GM11168 (cell line): ENCODE measurements at regions not wholly inside any gene's neighbourhood (a gene's known extent, or its start where the extent isn't known, plus 50 kb on each side); places are given as distances from the start of the nearest gene placed in this dataset.
"Not testable (repeated sequence)": the region's sequence is repeated elsewhere in the genome, so short reads cannot be mapped to it uniquely, and the experiment has no call there.

Experiments used
- in situ Hi-C: fragments of 300-500 bp; cut with MboI; formaldehyde crosslinking; loops from one replicate; pipeline ENCODE4 v1.12.0; 2022; ENCODE audit warnings: low sequenced_read_pairs; ENCODE audit not compliant: unreplicated experiment

DNA sequence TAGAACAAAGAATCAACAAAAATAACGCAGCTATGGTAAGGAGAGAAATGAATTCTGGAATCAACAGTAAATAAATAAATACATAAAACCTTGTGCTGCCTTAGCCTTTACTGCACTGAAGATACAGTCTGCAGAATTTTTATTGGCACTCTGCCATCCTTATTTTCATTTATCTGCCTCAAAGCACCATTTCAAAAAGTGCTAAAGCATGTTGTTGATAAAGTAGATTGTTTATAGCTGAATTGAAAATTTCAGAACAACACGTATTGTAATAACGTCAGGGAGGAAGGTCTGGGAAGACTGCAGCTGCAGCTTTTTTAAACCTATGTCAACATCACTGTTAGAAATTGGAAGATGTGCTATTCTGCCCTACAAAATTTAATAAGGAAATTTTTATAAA, 787.2 kb downstream of the PLCL1 start:
- in situ Hi-C loops = no loop called here

DNA sequence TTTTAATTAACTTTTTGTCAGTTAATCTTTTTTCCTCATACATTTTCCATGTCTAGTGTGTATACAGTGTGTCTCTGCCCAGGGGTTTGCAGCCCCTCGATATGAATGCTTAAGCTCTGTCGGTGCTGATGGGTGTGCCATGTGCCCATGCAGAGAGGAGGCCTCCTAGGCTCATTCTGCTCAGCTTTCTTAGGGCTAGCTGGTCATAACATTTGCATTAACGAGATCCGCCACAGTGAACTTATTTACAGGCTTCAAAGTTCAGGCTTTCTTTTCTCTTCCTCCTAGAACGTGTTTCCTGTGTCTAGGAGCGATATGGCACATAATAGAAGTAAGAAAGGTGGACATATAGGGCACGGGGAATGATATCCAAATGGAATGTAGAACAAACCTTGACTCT, 783.3 kb downstream of the PLCL1 start:
- in situ Hi-C loops = no loop called here

DNA sequence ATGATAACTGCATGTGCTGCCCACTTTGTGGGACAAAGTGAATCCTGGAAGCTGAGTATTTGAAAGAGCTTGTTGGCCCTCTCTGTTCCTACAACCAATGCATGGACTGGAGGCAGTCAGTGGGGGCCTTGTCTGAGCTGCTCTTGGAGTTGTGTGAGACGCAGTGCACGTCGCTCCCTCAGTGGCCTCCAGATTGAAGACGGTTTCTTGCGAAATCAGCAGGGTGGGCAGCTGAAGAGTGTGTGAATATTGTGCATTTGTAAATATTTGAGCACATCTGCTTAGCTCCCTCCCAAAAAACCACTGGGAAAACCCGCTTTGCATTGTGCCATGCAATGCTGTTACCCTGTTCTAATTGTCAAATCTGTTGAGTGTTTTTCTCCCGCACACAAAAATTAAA, 782.8 kb downstream of the PLCL1 start:
- in situ Hi-C loops = no loop called here

DNA sequence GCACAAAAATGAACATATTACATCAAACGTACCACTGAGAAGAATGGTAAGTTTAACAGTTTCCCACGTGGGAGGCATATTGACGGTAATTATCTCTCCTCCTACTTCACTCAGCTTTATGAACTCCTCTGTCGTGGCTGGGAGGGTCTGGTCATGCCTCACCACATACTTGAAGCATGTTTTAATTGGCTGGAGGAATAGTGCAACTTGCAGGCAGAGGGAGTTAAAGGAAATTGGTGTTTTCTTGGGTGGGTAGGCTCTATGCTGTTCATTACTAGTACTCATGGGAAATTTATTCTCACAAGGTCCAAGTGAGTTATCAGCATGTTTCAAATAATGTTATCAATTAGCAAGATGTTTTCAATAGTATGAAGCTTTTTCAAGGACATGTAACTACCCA, 767.0 kb downstream of the PLCL1 start:
- in situ Hi-C loops = no loop called here

DNA sequence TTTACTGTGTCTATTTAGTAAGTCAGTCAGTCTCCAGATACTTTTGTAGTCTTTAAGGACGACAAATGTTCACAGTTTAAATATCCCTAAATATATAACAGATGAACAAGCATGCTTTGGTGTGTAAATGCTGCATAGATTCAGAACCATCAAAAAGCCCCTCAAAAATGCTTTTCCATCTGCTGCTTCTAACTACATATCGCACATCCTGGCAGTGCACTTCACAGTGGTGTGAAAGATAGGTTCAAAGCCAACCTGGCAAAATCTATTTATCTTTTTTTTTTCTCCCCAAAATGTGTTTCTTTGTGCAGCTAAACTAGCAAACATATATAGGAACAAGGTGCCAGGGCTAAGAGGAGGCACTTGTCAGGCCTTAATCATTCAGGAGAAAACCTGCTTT, 753.8 kb downstream of the PLCL1 start:
- in situ Hi-C loops = no loop called here

DNA sequence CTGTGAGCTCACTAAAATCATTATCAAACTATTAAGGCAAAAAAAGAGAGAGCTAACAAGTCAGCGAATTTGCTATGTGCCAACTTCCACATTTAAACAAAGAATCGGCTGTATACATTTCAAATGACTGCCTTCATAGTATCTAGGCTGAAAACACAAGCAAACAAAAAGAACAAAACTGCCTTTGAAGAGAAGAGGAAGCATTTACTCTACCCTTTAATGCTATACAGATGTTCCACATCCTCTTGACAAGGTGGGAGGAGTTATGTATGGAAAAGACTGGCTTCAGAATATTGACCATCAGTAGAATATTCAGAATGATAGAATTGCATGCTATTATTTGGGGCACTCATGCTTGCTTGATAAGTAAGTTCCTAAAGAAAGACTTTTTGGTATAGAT, 741.7 kb downstream of the PLCL1 start:
- in situ Hi-C loops = no loop called here

DNA sequence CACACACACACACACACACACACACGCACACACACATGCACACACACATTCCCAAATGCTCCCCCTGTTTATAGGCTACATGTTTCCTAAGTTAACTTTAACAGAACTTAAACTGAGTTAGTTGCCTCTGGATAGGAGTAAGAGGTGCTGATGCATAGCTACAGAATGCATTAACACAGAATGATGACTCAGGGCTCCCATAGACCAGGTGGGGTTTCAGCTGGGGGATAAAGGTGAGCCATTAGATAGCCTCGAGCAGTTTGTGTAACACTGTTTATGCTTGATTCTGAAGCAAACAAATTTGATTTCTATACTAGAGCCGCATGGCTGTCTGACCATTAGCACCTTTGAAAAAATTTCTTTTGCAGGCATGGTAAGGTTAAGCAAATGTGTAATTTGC, 741.0 kb downstream of the PLCL1 start:
- in situ Hi-C loops = no loop called here

DNA sequence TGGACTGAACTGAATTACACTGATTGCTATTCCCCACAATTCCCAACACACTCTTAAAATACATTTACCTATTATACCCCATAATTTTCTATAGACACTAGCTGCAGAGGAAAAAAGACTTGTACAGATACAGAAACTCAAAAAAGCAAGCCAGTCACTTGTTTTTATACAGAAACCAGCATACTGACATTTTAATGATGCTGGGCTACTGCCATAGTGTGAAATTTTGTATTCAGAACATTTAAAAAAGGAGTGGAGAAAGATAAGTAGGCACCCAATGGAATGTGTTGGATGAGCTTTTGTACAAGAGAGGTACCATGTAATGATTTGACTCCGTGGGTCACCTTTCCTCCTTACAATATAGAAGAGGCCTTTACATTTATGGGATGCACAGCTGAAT, 740.1 kb downstream of the PLCL1 start:
- in situ Hi-C loops = no loop called here

DNA sequence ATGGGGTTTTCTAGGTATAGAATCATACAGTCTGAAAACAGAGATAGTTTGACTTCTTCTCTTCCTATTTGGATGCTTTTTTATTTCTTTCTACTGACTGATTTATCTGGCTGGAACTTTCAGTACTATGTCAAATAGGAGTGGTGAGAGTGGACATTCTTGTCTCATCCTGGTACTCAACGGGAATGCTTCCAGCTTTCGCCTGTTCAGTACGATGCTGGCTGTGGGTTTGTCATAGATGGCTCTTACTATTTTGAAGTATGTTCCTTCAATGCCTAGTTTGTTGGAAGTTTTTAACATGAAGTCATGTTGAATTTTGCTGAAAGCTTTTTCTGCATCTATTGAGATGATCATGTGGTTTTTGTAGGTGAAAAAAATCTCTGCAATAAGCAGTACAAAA, 730.4 kb downstream of the PLCL1 start:
- in situ Hi-C loops = no loop called here

DNA sequence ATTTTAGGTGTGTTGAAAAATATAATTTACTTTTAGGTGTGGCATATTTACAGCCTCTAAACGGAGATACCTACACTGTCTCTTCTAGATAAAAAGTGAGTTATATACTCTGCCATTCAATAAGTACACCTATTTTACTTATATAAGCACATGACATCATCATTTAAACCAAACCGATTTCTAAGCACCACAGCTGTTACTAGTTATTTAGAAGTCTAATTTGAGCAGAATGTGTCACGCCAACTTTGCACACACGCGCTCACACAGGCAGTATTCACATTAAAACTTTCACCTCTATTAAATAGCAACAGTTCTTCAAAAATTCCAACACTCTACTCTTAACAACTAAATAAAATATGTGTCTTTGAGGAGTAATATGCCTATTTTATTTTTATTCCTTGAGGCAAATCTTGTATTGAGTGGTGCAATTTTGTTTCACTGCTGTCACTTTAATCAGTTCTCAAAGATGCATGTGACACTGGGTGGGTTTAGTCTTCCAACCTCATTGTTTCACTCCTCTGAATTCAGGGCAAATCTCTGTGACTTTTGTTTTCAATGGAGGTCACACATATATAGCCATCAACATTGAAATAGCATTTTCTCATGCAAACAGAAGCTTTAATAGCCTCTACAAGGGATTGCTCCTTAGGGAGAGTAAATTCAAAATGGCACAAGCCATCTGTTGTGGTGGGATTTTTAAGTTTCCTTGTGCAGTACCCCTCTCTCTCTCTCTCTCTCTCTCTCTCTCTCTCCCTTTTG, 721.0 kb downstream of the PLCL1 start:
- in situ Hi-C loops = no loop called here

DNA sequence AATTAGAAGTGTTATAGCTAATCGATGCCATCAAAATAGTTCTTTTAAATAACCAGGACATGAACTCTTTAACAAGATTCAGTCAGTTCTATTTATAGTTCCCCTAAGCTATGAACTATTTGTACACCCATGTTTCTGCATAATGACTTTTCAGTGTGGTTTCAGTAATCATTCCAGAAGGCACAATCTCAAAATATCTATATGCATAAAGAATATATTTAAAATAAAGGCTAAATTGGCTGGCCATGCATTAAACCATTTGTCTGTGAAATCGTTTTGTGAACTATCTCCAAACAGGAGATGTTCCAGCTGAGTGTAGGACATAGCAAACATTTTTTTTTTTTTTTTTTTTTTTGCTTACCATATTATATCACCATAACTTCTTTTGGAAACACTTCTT, 719.3 kb downstream of the PLCL1 start:
- in situ Hi-C loops = no loop called here

DNA sequence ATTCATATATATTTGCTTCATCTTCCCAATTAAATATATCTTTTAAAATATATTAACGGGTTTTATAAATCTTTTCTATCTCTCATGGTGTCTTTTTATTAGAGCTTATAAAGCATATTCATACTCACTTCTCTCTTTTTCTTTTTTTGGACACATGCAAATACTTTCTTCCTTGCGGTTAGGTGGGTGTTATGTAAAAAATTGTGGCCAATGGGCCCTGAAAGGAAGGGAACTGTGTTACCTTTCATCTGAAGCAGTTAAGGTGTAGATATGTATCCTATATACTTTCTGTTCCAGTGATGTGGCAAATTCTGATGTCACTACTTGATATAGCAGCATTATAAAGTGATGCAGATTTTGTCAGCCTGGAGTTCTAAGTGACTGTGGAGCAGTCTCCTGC, 714.5 kb downstream of the PLCL1 start:
- in situ Hi-C loops = no loop called here

DNA sequence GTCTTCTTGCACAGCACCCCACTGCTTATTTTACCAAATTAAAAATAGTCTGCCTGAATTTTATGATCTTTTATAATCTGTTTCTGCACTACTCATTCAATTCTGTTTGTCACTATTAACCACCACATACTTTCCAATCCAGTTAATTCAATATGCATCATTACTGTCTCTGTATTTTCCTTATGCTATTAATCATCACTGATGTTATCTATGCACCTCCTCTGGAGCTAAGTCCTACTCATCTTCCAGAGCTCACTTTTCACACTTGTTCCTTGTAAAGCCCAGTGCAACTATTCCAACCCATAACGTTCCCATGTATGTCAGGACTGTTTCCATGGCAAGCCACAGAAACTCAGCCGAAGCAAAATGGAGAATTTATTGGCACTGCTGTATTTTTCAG, 713.6 kb downstream of the PLCL1 start:
- in situ Hi-C loops = no loop called here

DNA sequence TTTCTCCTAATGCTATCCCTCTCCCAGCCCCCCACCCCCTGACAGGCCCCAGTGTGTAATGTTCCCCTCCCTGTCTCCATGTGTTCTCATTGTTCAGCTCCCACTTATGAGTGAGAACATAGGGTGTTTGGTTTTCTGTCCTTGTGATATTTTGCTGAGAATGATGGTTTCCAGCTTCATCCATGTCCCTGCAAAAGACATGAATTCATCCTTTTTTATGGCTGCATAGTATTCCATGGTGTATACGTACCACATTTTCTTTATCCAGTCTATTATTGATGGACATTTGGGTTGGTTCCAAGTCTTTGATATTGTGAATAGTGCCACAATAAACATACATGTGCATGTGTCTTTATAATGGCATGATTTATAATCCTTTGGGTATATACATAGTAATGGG, 704.2 kb downstream of the PLCL1 start:
- in situ Hi-C loops = not testable (repeated sequence)

DNA sequence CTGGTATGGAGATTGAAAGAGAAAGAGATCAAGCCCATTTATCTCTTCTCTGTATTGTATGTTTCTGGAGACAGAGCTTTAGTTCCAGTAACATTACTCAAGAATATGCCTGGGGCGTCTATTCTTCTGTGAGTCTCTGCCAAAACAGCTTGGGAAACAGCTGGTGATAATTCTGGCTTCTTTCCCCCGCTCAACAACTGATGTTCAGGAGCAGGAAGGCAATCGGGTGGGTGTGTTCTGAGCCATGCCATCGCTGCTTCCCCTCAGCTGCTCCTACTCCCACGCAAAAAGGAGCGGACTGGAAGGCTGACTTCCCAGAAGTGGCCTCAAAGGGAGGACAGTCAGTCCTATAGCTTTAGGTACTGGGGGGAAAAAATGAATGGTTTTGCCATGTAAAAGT, 695.1 kb downstream of the PLCL1 start:
- in situ Hi-C loops = no loop called here

DNA sequence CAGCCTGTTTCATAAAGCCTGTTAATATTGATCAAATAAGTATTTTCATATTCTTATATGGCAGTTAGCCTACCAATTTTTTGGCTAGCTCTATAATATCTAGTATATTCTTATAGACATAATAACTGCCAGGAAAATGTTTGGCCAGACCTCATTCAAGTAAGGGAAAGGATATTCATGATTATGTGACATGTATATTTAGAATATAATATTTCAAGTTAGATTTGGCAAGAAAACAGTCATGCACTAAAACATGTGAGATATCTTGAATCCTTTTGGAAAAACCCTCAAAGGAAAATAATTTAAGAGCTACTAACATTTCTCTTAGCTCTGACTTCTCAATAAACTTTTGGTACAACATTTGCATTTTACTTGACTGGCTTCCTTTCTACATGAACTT, 694.1 kb downstream of the PLCL1 start:
- in situ Hi-C loops = no loop called here

DNA sequence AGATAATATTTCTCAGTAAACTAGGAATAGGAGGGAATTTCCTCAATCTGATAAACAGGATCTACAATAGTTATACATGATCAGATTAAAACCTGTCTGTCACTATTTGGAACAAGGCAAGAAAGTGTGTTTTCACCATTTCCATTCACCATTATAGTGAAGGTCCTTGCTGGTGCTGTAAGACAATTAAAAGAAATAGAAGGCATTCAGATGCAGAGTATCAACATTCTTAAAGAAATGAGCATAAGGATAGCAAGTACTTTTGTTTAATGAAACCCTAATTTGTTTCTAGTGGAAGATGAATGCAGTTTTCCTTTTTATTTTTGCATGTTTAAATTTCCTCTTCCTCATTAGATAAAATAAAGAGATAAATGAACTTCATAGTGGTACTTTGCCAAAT, 693.7 kb downstream of the PLCL1 start:
- in situ Hi-C loops = no loop called here

DNA sequence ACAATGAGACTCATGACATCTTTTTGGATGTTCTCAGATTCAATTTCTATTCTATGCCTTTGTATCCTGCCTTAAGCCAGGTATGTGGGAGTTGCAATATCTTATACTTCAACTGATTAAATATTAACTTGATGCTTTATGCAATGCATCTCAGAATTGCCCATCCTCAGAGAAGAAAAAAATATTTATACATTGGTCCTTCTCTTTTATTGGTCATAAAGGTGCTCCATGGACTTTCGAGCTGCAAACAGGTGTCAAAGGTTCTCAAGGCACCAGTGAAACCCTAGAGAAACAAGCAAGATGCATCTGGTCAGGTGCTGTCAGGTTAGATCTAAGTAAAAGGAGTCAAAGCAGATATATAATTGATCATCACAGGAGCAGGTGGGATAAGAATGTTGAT, 690.5 kb downstream of the PLCL1 start:
- in situ Hi-C loops = no loop called here

DNA sequence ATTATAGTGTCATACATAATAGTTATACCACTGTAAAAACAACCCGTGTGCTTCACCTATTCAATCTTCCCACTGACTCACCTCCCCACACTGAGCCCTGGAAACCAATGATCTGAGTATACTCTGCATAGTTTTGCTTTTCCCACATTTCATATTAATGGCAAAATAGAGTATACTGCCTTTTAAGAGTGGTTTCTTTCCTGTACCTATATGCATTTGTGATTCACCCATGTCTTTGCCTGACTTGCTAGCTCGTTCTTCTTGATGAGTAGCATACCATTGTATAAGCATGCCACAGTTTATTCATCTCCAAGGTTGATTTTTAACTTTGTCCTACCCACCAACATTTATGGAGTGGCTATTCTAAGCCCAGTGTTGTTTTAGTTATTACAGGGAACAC, 686.4 kb downstream of the PLCL1 start:
- in situ Hi-C loops = no loop called here

DNA sequence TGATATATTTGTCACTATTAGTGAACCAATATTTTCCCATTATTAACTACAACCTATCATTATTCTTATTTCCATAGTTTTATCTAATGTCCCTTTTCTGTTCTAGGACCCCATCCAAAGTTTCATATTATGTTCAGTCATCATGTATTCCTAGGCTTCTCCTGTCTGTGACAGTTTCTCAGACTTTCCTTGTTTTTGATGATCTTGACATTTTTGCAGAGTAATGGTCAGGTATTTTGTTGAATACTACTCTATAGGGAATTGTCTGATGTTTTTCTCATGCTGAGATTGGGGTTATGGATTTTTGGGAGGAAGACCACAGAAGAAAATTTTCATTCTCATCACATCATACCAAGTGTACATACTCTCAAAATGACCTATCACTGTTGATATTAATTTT, 684.6 kb downstream of the PLCL1 start:
- in situ Hi-C loops = no loop called here

DNA sequence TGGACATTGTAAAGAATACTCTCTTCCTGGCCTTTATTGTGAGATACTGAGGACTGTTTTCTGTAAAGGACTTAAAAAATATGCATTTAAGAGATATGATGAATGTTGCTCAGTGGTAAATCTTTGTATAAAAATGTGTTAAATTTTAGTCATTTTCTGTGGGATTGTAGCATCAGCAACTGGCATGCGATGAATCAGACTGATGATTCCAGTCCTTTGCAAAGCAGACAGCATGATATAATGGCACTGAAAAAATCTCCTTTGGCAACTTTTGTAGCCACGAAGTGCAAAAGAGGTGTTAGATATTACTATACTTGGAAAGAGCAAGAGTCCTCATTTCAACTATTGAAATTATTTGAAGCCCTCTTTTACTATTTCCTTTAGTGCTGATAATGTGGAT, 678.7 kb downstream of the PLCL1 start:
- in situ Hi-C loops = no loop called here

DNA sequence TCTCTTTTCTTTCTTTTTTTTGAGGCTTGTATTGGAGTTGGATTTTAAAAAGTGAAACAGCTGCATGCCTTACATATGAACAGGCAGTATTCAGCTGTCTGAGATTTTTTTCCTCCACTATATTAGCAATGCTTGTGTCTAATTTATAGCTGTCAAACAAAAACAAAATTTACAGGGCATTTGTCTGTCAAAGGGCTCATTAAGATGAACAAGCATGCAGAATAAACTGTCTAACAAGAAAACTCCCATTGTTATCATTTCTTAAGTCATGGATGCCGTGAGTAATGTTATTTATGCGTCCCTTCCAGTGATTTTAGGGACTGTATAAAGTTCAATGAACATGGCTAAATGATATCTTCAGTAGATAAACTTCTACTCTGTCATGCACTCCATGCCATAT, 674.7 kb downstream of the PLCL1 start:
- in situ Hi-C loops = no loop called here

DNA sequence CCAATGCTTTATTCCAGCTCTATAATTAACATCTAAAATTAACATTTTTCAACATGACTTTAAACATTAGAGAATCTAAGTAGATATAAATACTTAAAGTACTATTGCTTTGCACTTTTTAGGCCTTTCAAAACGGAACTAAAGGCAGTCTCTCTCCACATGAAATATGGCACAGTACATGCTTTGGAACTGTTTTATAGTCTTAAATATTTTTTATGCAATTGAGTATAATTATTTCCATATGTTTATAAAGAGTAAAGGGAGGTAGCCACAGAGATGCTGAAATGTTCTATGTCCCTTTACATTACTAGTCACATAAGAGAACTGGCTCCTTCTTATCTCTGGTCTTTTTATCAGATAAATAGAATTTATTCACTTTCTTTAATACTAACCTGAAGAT, 674.0 kb downstream of the PLCL1 start:
- in situ Hi-C loops = no loop called here
